ENCODE measurements at regions not wholly inside any gene's neighbourhood (a gene's known extent, or its start where the extent isn't known, plus 50 kb on each side); places are given as distances from the start of the nearest gene placed in this dataset.

- ChIA-PET POLR2A (no interaction called here), CTCF (no interaction called here)
- Histone ChIP-seq H3K9me3 (ENCODE audit: low read length) (no peaks in the 10 kb centered on the region), H3K36me3 (ENCODE audit: insufficient read depth, low read length) (no peaks in the 10 kb centered on the region), H3K27me3 (ENCODE audit: insufficient read depth, low read length, poor library complexity, severe bottlenecking) (no peaks in the 10 kb centered on the region), H3K4me3 (ENCODE audit: low read length) (no peak overlapping the region), H3K27ac (ENCODE audit: low read depth, low read length) (no peak overlapping the region), H3K4me1 (ENCODE audit: insufficient read depth, low read length) (no peaks in the 10 kb centered on the region)
- Mint-ChIP-seq H3K4me3 (peak overlapping the region in 1 of 7 donors; percentile 28), H3K27me3 (peaks cover 5 to 6% of the 10 kb centered on the region in 2 donors), H3K4me1 (peaks cover 8 to 20% (median 20%) of the 10 kb centered on the region in 3 donors), H3K9me3 (peaks cover 0 to 10% (median 5%) of the 10 kb centered on the region in 5 donors), H3K27ac (no peak overlapping the region), H3K36me3 (peaks cover 8 to 31% (median 9%) of the 10 kb centered on the region in 3 donors)
- DNase-seq: no peak
Observed at GRCh38 chr3:189117087-189117486, 54.7 kb upstream of the TPRG1 start.

- Mint-ChIP-seq H3K36me3 (peaks cover 8 to 31% (median 26%) of the 10 kb centered on the region in 3 donors), H3K4me3 (peak overlapping the region in 1 of 7 donors; percentile 61), H3K4me1 (peaks cover 11 to 35% (median 30%) of the 10 kb centered on the region in 3 donors), H3K27ac (peak overlapping the region in 1 of 8 donors; percentile 1), H3K9me3 (peaks cover 0 to 10% (median 5%) of the 10 kb centered on the region in 5 donors), H3K27me3 (peaks cover 0 to 4% of the 10 kb centered on the region in 2 donors)
- Histone ChIP-seq H3K27ac (ENCODE audit: low read depth, low read length) (no peak overlapping the region), H3K4me1 (ENCODE audit: insufficient read depth, low read length) (peaks cover 3% of the 10 kb centered on the region), H3K27me3 (ENCODE audit: insufficient read depth, low read length, poor library complexity, severe bottlenecking) (no peaks in the 10 kb centered on the region), H3K9me3 (ENCODE audit: low read length) (no peaks in the 10 kb centered on the region), H3K36me3 (ENCODE audit: insufficient read depth, low read length) (no peaks in the 10 kb centered on the region), H3K4me3 (ENCODE audit: low read length) (no peak overlapping the region)
- no peak for DNase-seq
- ChIA-PET CTCF (no interaction called here), POLR2A (no interaction called here)
Observed at GRCh38 chr3:189118896-189119295, 52.9 kb upstream of the TPRG1 start.

GRCh38 chr3:189119950-189120349 is 51.8 kb upstream of the TPRG1 start:
- DNase-seq: no peak
- no peak overlapping the region for H3K4me3 Mint-ChIP-seq
- H3K4me1 Mint-ChIP-seq: peaks cover 20 to 46% (median 40%) of the 10 kb centered on the region in 3 donors
- peaks cover 0 to 4% of the 10 kb centered on the region in 2 donors for H3K27me3 Mint-ChIP-seq
- H3K27ac Mint-ChIP-seq: peak overlapping the region in 4 of 8 donors; percentile 41 to 94 (median 52)
- POLR2A ChIA-PET: no interaction called here
- Histone ChIP-seq H3K27ac (ENCODE audit: low read depth, low read length) (no peak overlapping the region), H3K9me3 (ENCODE audit: low read length) (no peaks in the 10 kb centered on the region), H3K4me1 (ENCODE audit: insufficient read depth, low read length) (peaks cover 7% of the 10 kb centered on the region), H3K36me3 (ENCODE audit: insufficient read depth, low read length) (no peaks in the 10 kb centered on the region), H3K4me3 (ENCODE audit: low read length) (no peak overlapping the region), H3K27me3 (ENCODE audit: insufficient read depth, low read length, poor library complexity, severe bottlenecking) (no peaks in the 10 kb centered on the region)
- H3K36me3 Mint-ChIP-seq: peaks cover 8 to 31% (median 31%) of the 10 kb centered on the region in 3 donors
- CTCF ChIA-PET: interaction anchor here (1.1 to 8.6 kb wide), 4 partner anchors 12 to 1380 kb away, joined by 3 to 59 read pairs (median 36); no protein-coding TSS in a partner anchor
- peaks cover 0 to 10% (median 5%) of the 10 kb centered on the region in 5 donors for H3K9me3 Mint-ChIP-seq

- H3K27me3 ChIP-seq (ENCODE audit: insufficient read depth, low read length, poor library complexity, severe bottlenecking): no peaks in the 10 kb centered on the region
- ChIA-PET CTCF (interaction anchor here (1.2 to 8.6 kb wide), 7 partner anchors 9 to 1381 kb away, joined by 3 to 59 read pairs (median 14); no protein-coding TSS in a partner anchor), POLR2A (interaction anchor here (0.5 to 3.5 kb wide), 4 partner anchors 10 to 1383 kb away, joined by 3 to 31 read pairs (median 5); partner anchors contain the start of gene BCL6)
- peak in 2 of 5 donors; percentile 3 to 47 for DNase-seq
- H3K36me3 ChIP-seq (ENCODE audit: insufficient read depth, low read length): no peaks in the 10 kb centered on the region
- Mint-ChIP-seq H3K27ac (peak overlapping the region; percentile 66 to 98 (median 94)), H3K4me1 (peaks cover 30 to 57% (median 52%) of the 10 kb centered on the region in 3 donors), H3K9me3 (peaks cover 0 to 10% (median 5%) of the 10 kb centered on the region in 5 donors), H3K27me3 (peaks cover 0 to 4% of the 10 kb centered on the region in 2 donors), H3K36me3 (peaks cover 8 to 38% (median 31%) of the 10 kb centered on the region in 3 donors), H3K4me3 (peak overlapping the region; percentile 81 to 95 (median 86))
- H3K27ac ChIP-seq (ENCODE audit: low read depth, low read length): peak overlapping the region; percentile 49
- peak overlapping the region; percentile 20 for H3K4me3 ChIP-seq (ENCODE audit: low read length)
- peaks cover 13% of the 10 kb centered on the region for H3K4me1 ChIP-seq (ENCODE audit: insufficient read depth, low read length)
- H3K9me3 ChIP-seq (ENCODE audit: low read length): no peaks in the 10 kb centered on the region
Observed at GRCh38 chr3:189121092-189121491, 50.7 kb upstream of the TPRG1 start.
